ENCODE measurements at regions not wholly inside any gene's neighbourhood (a gene's known extent, or its start where the extent isn't known, plus 50 kb on each side); places are given as distances from the start of the nearest gene placed in this dataset.

- no peak overlapping the region for H3K27ac ChIP-seq (ENCODE audit: low read depth in 2 of 2, low read length in 2 of 2)
- no peaks in the 10 kb centered on the region for H3K36me3 ChIP-seq (ENCODE audit: control insufficient read depth in 2 of 2, insufficient read depth in 2 of 2, low read length in 2 of 2)
- no peaks in the 10 kb centered on the region for H3K9me3 ChIP-seq (ENCODE audit: control insufficient read depth in 2 of 2, low read length in 2 of 2)
- no peaks in the 10 kb centered on the region for H3K4me1 ChIP-seq (ENCODE audit: control insufficient read depth in 2 of 2, insufficient read depth in 2 of 2, low read length in 2 of 2)
- H3K4me3 ChIP-seq (ENCODE audit: low read length in 2 of 2): no peak overlapping the region
- H3K27me3 ChIP-seq (ENCODE audit: control insufficient read depth in 2 of 2, insufficient read depth in 2 of 2, low read length in 2 of 2): no peaks in the 10 kb centered on the region
- no peak overlapping the region for H3K9ac ChIP-seq (ENCODE audit: low read depth in 1 of 2, low read length in 2 of 2)
These were observed 1638.1 kb upstream of the PABPC4L start for GRCh38 chr4:135839712-135840111.

GRCh38 chr4:135838889-135839288, 1637.3 kb upstream of the PABPC4L start:
- Histone ChIP-seq H3K27ac (ENCODE audit: low read depth in 2 of 2, low read length in 2 of 2) (no peak overlapping the region), H3K4me1 (ENCODE audit: control insufficient read depth in 2 of 2, insufficient read depth in 2 of 2, low read length in 2 of 2) (no peaks in the 10 kb centered on the region), H3K36me3 (ENCODE audit: control insufficient read depth in 2 of 2, insufficient read depth in 2 of 2, low read length in 2 of 2) (no peaks in the 10 kb centered on the region), H3K9me3 (ENCODE audit: control insufficient read depth in 2 of 2, low read length in 2 of 2) (no peaks in the 10 kb centered on the region), H3K4me3 (ENCODE audit: low read length in 2 of 2) (no peak overlapping the region), H3K9ac (ENCODE audit: low read depth in 1 of 2, low read length in 2 of 2) (no peak overlapping the region), H3K27me3 (ENCODE audit: control insufficient read depth in 2 of 2, insufficient read depth in 2 of 2, low read length in 2 of 2) (no peaks in the 10 kb centered on the region)

GRCh38 chr4:135834471-135834870, 1632.9 kb upstream of the PABPC4L start:
- Histone ChIP-seq H3K4me3 (ENCODE audit: low read length in 2 of 2) (no peak overlapping the region), H3K27me3 (ENCODE audit: control insufficient read depth in 2 of 2, insufficient read depth in 2 of 2, low read length in 2 of 2) (no peaks in the 10 kb centered on the region), H3K27ac (ENCODE audit: low read depth in 2 of 2, low read length in 2 of 2) (no peak overlapping the region), H3K4me1 (ENCODE audit: control insufficient read depth in 2 of 2, insufficient read depth in 2 of 2, low read length in 2 of 2) (no peaks in the 10 kb centered on the region), H3K36me3 (ENCODE audit: control insufficient read depth in 2 of 2, insufficient read depth in 2 of 2, low read length in 2 of 2) (no peaks in the 10 kb centered on the region), H3K9me3 (ENCODE audit: control insufficient read depth in 2 of 2, low read length in 2 of 2) (no peaks in the 10 kb centered on the region), H3K9ac (ENCODE audit: low read depth in 1 of 2, low read length in 2 of 2) (no peak overlapping the region)

GRCh38 chr4:135833529-135833928, 1631.9 kb upstream of the PABPC4L start:
- Histone ChIP-seq H3K27me3 (ENCODE audit: control insufficient read depth in 2 of 2, insufficient read depth in 2 of 2, low read length in 2 of 2) (no peaks in the 10 kb centered on the region), H3K9me3 (ENCODE audit: control insufficient read depth in 2 of 2, low read length in 2 of 2) (no peaks in the 10 kb centered on the region), H3K4me3 (ENCODE audit: low read length in 2 of 2) (no peak overlapping the region), H3K27ac (ENCODE audit: low read depth in 2 of 2, low read length in 2 of 2) (no peak overlapping the region), H3K4me1 (ENCODE audit: control insufficient read depth in 2 of 2, insufficient read depth in 2 of 2, low read length in 2 of 2) (no peaks in the 10 kb centered on the region), H3K9ac (ENCODE audit: low read depth in 1 of 2, low read length in 2 of 2) (no peak overlapping the region), H3K36me3 (ENCODE audit: control insufficient read depth in 2 of 2, insufficient read depth in 2 of 2, low read length in 2 of 2) (no peaks in the 10 kb centered on the region)

GRCh38 chr4:135824759-135825296, 1623.2 kb upstream of the PABPC4L start:
- H3K4me1 ChIP-seq (ENCODE audit: control insufficient read depth in 2 of 2, insufficient read depth in 2 of 2, low read length in 2 of 2): no peaks in the 10 kb centered on the region
- no peaks in the 10 kb centered on the region for H3K36me3 ChIP-seq (ENCODE audit: control insufficient read depth in 2 of 2, insufficient read depth in 2 of 2, low read length in 2 of 2)
- H3K4me3 ChIP-seq (ENCODE audit: low read length in 2 of 2): no peak overlapping the region
- no peaks in the 10 kb centered on the region for H3K27me3 ChIP-seq (ENCODE audit: control insufficient read depth in 2 of 2, insufficient read depth in 2 of 2, low read length in 2 of 2)
- H3K27ac ChIP-seq (ENCODE audit: low read depth in 2 of 2, low read length in 2 of 2): no peak overlapping the region
- H3K9me3 ChIP-seq (ENCODE audit: control insufficient read depth in 2 of 2, low read length in 2 of 2): no peaks in the 10 kb centered on the region
- no peak overlapping the region for H3K9ac ChIP-seq (ENCODE audit: low read depth in 1 of 2, low read length in 2 of 2)

GRCh38 chr4:135804785-135805184, 1603.2 kb upstream of the PABPC4L start:
- Histone ChIP-seq H3K4me1 (ENCODE audit: control insufficient read depth in 2 of 2, insufficient read depth in 2 of 2, low read length in 2 of 2) (no peaks in the 10 kb centered on the region), H3K9me3 (ENCODE audit: control insufficient read depth in 2 of 2, low read length in 2 of 2) (no peaks in the 10 kb centered on the region), H3K9ac (ENCODE audit: low read depth in 1 of 2, low read length in 2 of 2) (no peak overlapping the region), H3K36me3 (ENCODE audit: control insufficient read depth in 2 of 2, insufficient read depth in 2 of 2, low read length in 2 of 2) (no peaks in the 10 kb centered on the region), H3K27ac (ENCODE audit: low read depth in 2 of 2, low read length in 2 of 2) (no peak overlapping the region), H3K27me3 (ENCODE audit: control insufficient read depth in 2 of 2, insufficient read depth in 2 of 2, low read length in 2 of 2) (no peaks in the 10 kb centered on the region), H3K4me3 (ENCODE audit: low read length in 2 of 2) (no peak overlapping the region)

- H3K27me3 ChIP-seq (ENCODE audit: control insufficient read depth in 2 of 2, insufficient read depth in 2 of 2, low read length in 2 of 2): no peaks in the 10 kb centered on the region
- no peak overlapping the region for H3K9ac ChIP-seq (ENCODE audit: low read depth in 1 of 2, low read length in 2 of 2)
- no peaks in the 10 kb centered on the region for H3K36me3 ChIP-seq (ENCODE audit: control insufficient read depth in 2 of 2, insufficient read depth in 2 of 2, low read length in 2 of 2)
- no peak overlapping the region for H3K4me3 ChIP-seq (ENCODE audit: low read length in 2 of 2)
- no peak overlapping the region for H3K27ac ChIP-seq (ENCODE audit: low read depth in 2 of 2, low read length in 2 of 2)
- H3K9me3 ChIP-seq (ENCODE audit: control insufficient read depth in 2 of 2, low read length in 2 of 2): no peaks in the 10 kb centered on the region
- H3K4me1 ChIP-seq (ENCODE audit: control insufficient read depth in 2 of 2, insufficient read depth in 2 of 2, low read length in 2 of 2): no peaks in the 10 kb centered on the region
These were observed 1575.8 kb upstream of the PABPC4L start for GRCh38 chr4:135777361-135777760.

GRCh38 chr4:135775909-135776308, 1574.3 kb upstream of the PABPC4L start:
- H3K36me3 ChIP-seq (ENCODE audit: control insufficient read depth in 2 of 2, insufficient read depth in 2 of 2, low read length in 2 of 2): no peaks in the 10 kb centered on the region
- H3K27me3 ChIP-seq (ENCODE audit: control insufficient read depth in 2 of 2, insufficient read depth in 2 of 2, low read length in 2 of 2): no peaks in the 10 kb centered on the region

GRCh38 chr4:135770505-135770904, 1568.9 kb upstream of the PABPC4L start:
- no peaks in the 10 kb centered on the region for H3K4me1 ChIP-seq (ENCODE audit: control insufficient read depth in 2 of 2, insufficient read depth in 2 of 2, low read length in 2 of 2)
- no peaks in the 10 kb centered on the region for H3K36me3 ChIP-seq (ENCODE audit: control insufficient read depth in 2 of 2, insufficient read depth in 2 of 2, low read length in 2 of 2)
- H3K9me3 ChIP-seq (ENCODE audit: control insufficient read depth in 2 of 2, low read length in 2 of 2): no peaks in the 10 kb centered on the region
- H3K27me3 ChIP-seq (ENCODE audit: control insufficient read depth in 2 of 2, insufficient read depth in 2 of 2, low read length in 2 of 2): no peaks in the 10 kb centered on the region
- no peak overlapping the region for H3K4me3 ChIP-seq (ENCODE audit: low read length in 2 of 2)
- no peak overlapping the region for H3K27ac ChIP-seq (ENCODE audit: low read depth in 2 of 2, low read length in 2 of 2)
- H3K9ac ChIP-seq (ENCODE audit: low read depth in 1 of 2, low read length in 2 of 2): no peak overlapping the region

More at GRCh38 chr4:135775909-135776308, 1574.3 kb upstream of the PABPC4L start:
- Histone ChIP-seq H3K4me3 (ENCODE audit: low read length in 2 of 2) (no peak overlapping the region), H3K9me3 (ENCODE audit: control insufficient read depth in 2 of 2, low read length in 2 of 2) (no peaks in the 10 kb centered on the region), H3K27ac (ENCODE audit: low read depth in 2 of 2, low read length in 2 of 2) (no peak overlapping the region), H3K4me1 (ENCODE audit: control insufficient read depth in 2 of 2, insufficient read depth in 2 of 2, low read length in 2 of 2) (no peaks in the 10 kb centered on the region), H3K9ac (ENCODE audit: low read depth in 1 of 2, low read length in 2 of 2) (no peak overlapping the region)

- no peak overlapping the region for H3K27ac ChIP-seq (ENCODE audit: low read depth in 2 of 2, low read length in 2 of 2)
- H3K4me3 ChIP-seq (ENCODE audit: low read length in 2 of 2): no peak overlapping the region
- no peak overlapping the region for H3K9ac ChIP-seq (ENCODE audit: low read depth in 1 of 2, low read length in 2 of 2)
- H3K9me3 ChIP-seq (ENCODE audit: control insufficient read depth in 2 of 2, low read length in 2 of 2): no peaks in the 10 kb centered on the region
- H3K4me1 ChIP-seq (ENCODE audit: control insufficient read depth in 2 of 2, insufficient read depth in 2 of 2, low read length in 2 of 2): no peaks in the 10 kb centered on the region
- no peaks in the 10 kb centered on the region for H3K36me3 ChIP-seq (ENCODE audit: control insufficient read depth in 2 of 2, insufficient read depth in 2 of 2, low read length in 2 of 2)
- no peaks in the 10 kb centered on the region for H3K27me3 ChIP-seq (ENCODE audit: control insufficient read depth in 2 of 2, insufficient read depth in 2 of 2, low read length in 2 of 2)
These were observed 1543.3 kb upstream of the PABPC4L start for GRCh38 chr4:135744928-135745327.

GRCh38 chr4:135741583-135741982, 1540.0 kb upstream of the PABPC4L start:
- Histone ChIP-seq H3K4me3 (ENCODE audit: low read length in 2 of 2) (no peak overlapping the region), H3K4me1 (ENCODE audit: control insufficient read depth in 2 of 2, insufficient read depth in 2 of 2, low read length in 2 of 2) (no peaks in the 10 kb centered on the region), H3K9me3 (ENCODE audit: control insufficient read depth in 2 of 2, low read length in 2 of 2) (no peaks in the 10 kb centered on the region), H3K36me3 (ENCODE audit: control insufficient read depth in 2 of 2, insufficient read depth in 2 of 2, low read length in 2 of 2) (no peaks in the 10 kb centered on the region), H3K9ac (ENCODE audit: low read depth in 1 of 2, low read length in 2 of 2) (no peak overlapping the region), H3K27me3 (ENCODE audit: control insufficient read depth in 2 of 2, insufficient read depth in 2 of 2, low read length in 2 of 2) (no peaks in the 10 kb centered on the region), H3K27ac (ENCODE audit: low read depth in 2 of 2, low read length in 2 of 2) (no peak overlapping the region)

Data from mucosa of rectum (tissue), 2 donors.